ENCODE measurements at regions not wholly inside any gene's neighbourhood (a gene's known extent, or its start where the extent isn't known, plus 50 kb on each side); places are given as distances from the start of the nearest gene placed in this dataset.

GRCh38 chr5:5658889-5659465, 236.5 kb downstream of the ICE1 start:
- Mint-ChIP-seq H3K27ac (no peak overlapping the region; a peak in 1 of 7 replicates), H3K27me3 (ENCODE audit: low read depth) (no peaks in the 10 kb centered on the region), H3K36me3 (ENCODE audit: insufficient read depth in 1 of 3, low read depth in 3 of 3) (no peaks in the 10 kb centered on the region), H3K4me3 (no peak overlapping the region), H3K9me3 (no peaks in the 10 kb centered on the region), H3K4me1 (peaks cover 2% of the 10 kb centered on the region in 2 experiments; a peak in 1 of 4 replicates)
- no CpG with 5 or more reads among the region's 3 CpGs for WGBS (ENCODE audit: extremely low coverage, insufficient read length, low lambda C conversion rate)
- Histone ChIP-seq H3K23me2 (ENCODE audit: insufficient read length, low read depth, low read length, poor library complexity, severe bottlenecking) (no peaks in the 10 kb centered on the region), H3K27ac (ENCODE audit: insufficient read length, low read depth, low read length) (no peak overlapping the region), H3K9me3 (ENCODE audit: control insufficient read depth, low read depth, low read length) (no peaks in the 10 kb centered on the region), H2AK5ac (ENCODE audit: insufficient read length, low read length) (no peak overlapping the region), H3K4ac (ENCODE audit: low read depth, low read length) (no peak overlapping the region), H3K4me2 (ENCODE audit: insufficient read depth, insufficient read length, low read length) (no peak overlapping the region), H2AFZ (ENCODE audit: low read length) (no peak overlapping the region), H4K5ac (ENCODE audit: insufficient read length, low read depth, low read length) (no peak overlapping the region), H3K9ac (ENCODE audit: extremely low read depth, insufficient read length, low read length) (no peak overlapping the region), H3K23ac (ENCODE audit: insufficient read length, low read depth, low read length) (no peak overlapping the region), H2BK120ac (ENCODE audit: low read depth, low read length, poor library complexity, severe bottlenecking) (no peak overlapping the region), H3K18ac (ENCODE audit: insufficient read length, low read depth, low read length) (no peak overlapping the region), H4K20me1 (ENCODE audit: control insufficient read depth, insufficient read depth, insufficient read length) (no peaks in the 10 kb centered on the region), H4K91ac (ENCODE audit: insufficient read length, low read depth, low read length) (no peak overlapping the region), H2BK12ac (ENCODE audit: insufficient read length, low read depth, low read length) (no peak overlapping the region), H2BK5ac (ENCODE audit: insufficient read length, low read length) (no peak overlapping the region), H3K27me3 (ENCODE audit: insufficient read depth, low read length) (no peaks in the 10 kb centered on the region), H3K79me2 (ENCODE audit: insufficient read depth, low read length) (no peaks in the 10 kb centered on the region), H2BK20ac (ENCODE audit: low read depth, low read length, poor library complexity, severe bottlenecking) (no peak overlapping the region), H3K4me1 (ENCODE audit: insufficient read depth, low read length) (no peaks in the 10 kb centered on the region), H3K79me1 (ENCODE audit: insufficient read depth, low read depth, low read length, poor library complexity, severe bottlenecking) (no peaks in the 10 kb centered on the region), H3T11ph (ENCODE audit: low read length) (no peak overlapping the region), H3K14ac (ENCODE audit: insufficient read depth, low read length) (no peak overlapping the region; the same call in 1 of the 2 replicates), H3K56ac (ENCODE audit: insufficient read length, low read depth, low read length) (no peak overlapping the region), H4K8ac (replicated peaks; ENCODE audit: insufficient read length, low read depth, low read length) (no peak overlapping the region), H2BK15ac (ENCODE audit: low read depth, low read length) (no peak overlapping the region; the same call in 1 of the 2 replicates)
- TF ChIP-seq CTCF (conservative IDR thresholded peaks at IDR 0.05), result no peak
- DNase-seq, result no peak
